Skin epidermis (tissue), 12 donors: ENCODE measurements at regions not wholly inside any gene's neighbourhood (a gene's known extent, or its start where the extent isn't known, plus 50 kb on each side); places are given as distances from the start of the nearest gene placed in this dataset.

Experiments used
- H3K27ac ChIP-seq, 21 experiments: fragments of 200-600 bp; sonication (generic) in 11 of 21; one replicate each; pipeline ENCODE4 v1.5.0; 2020; ENCODE audit warnings: mild to moderate bottlenecking in 3 of 21, inconsistent platforms in 2 of 21, moderate library complexity in 2 of 21
- H3K4me3 ChIP-seq, 7 experiments: fragments of 200-600 bp; sonication (generic) in 2 of 7; one replicate each; pipeline ENCODE4 v1.5.0; 2020; ENCODE audit warnings: inconsistent platforms in 2 of 7, mild to moderate bottlenecking in 2 of 7, moderate library complexity in 1 of 7

GRCh38 chr2:204255071-204255470 is 290.2 kb upstream of the PARD3B start:
- no peak overlapping the region for H3K4me3 ChIP-seq

GRCh38 chr2:204255526-204255925 is 289.7 kb upstream of the PARD3B start:
- H3K4me3 ChIP-seq, result no peak overlapping the region

More at GRCh38 chr2:204255071-204255470, 290.2 kb upstream of the PARD3B start:
- H3K27ac ChIP-seq, result no peak overlapping the region

GRCh38 chr2:204257781-204258180 is 287.5 kb upstream of the PARD3B start:
- Histone ChIP-seq H3K4me3 (no peak overlapping the region), H3K27ac (no peak overlapping the region)

More at GRCh38 chr2:204255526-204255925, 289.7 kb upstream of the PARD3B start:
- H3K27ac ChIP-seq, result no peak overlapping the region

- no peak overlapping the region for H3K4me3 ChIP-seq
- H3K27ac ChIP-seq, result no peak overlapping the region
Measured at GRCh38 chr2:204258890-204259289, 286.4 kb upstream of the PARD3B start.

- Histone ChIP-seq H3K27ac (no peak overlapping the region), H3K4me3 (no peak overlapping the region)
Measured at GRCh38 chr2:204260162-204260877, 285.0 kb upstream of the PARD3B start.

GRCh38 chr2:204260901-204261300 is 284.4 kb upstream of the PARD3B start:
- no peak overlapping the region for H3K27ac ChIP-seq

GRCh38 chr2:204261846-204262245 is 283.4 kb upstream of the PARD3B start:
- no peak overlapping the region for H3K27ac ChIP-seq
- H3K4me3 ChIP-seq, result no peak overlapping the region

More at GRCh38 chr2:204260901-204261300, 284.4 kb upstream of the PARD3B start:
- H3K4me3 ChIP-seq, result no peak overlapping the region

- Histone ChIP-seq H3K27ac (no peak overlapping the region), H3K4me3 (no peak overlapping the region)
Measured at GRCh38 chr2:204264085-204264553, 281.2 kb upstream of the PARD3B start.

- Histone ChIP-seq H3K4me3 (no peak overlapping the region), H3K27ac (no peak overlapping the region)
Measured at GRCh38 chr2:204264621-204265140, 280.6 kb upstream of the PARD3B start.

- Histone ChIP-seq H3K27ac (no peak overlapping the region), H3K4me3 (no peak overlapping the region)
Measured at GRCh38 chr2:204265681-204266181, 279.5 kb upstream of the PARD3B start.

- no peak overlapping the region for H3K4me3 ChIP-seq
- no peak overlapping the region for H3K27ac ChIP-seq
Measured at GRCh38 chr2:204268458-204268857, 276.8 kb upstream of the PARD3B start.

- no peak overlapping the region for H3K27ac ChIP-seq
- no peak overlapping the region for H3K4me3 ChIP-seq
Measured at GRCh38 chr2:204268971-204269370, 276.3 kb upstream of the PARD3B start.

GRCh38 chr2:204272089-204272488 is 273.2 kb upstream of the PARD3B start:
- H3K27ac ChIP-seq, result no peak overlapping the region
- H3K4me3 ChIP-seq, result no peak overlapping the region

- H3K27ac ChIP-seq, result no peak overlapping the region
- H3K4me3 ChIP-seq, result no peak overlapping the region
Measured at GRCh38 chr2:204272610-204273287, 272.5 kb upstream of the PARD3B start.

GRCh38 chr2:204274429-204274828 is 270.8 kb upstream of the PARD3B start:
- Histone ChIP-seq H3K27ac (no peak overlapping the region), H3K4me3 (no peak overlapping the region)

- Histone ChIP-seq H3K4me3 (no peak overlapping the region), H3K27ac (no peak overlapping the region)
Measured at GRCh38 chr2:204274991-204275390, 270.3 kb upstream of the PARD3B start.

- no peak overlapping the region for H3K4me3 ChIP-seq
- no peak overlapping the region for H3K27ac ChIP-seq
Measured at GRCh38 chr2:204277226-204277625, 268.0 kb upstream of the PARD3B start.

GRCh38 chr2:204278454-204278853 is 266.8 kb upstream of the PARD3B start:
- Histone ChIP-seq H3K4me3 (no peak overlapping the region), H3K27ac (no peak overlapping the region)

GRCh38 chr2:204279819-204280218 is 265.5 kb upstream of the PARD3B start:
- Histone ChIP-seq H3K27ac (no peak overlapping the region), H3K4me3 (no peak overlapping the region)

- H3K4me3 ChIP-seq, result no peak overlapping the region
- no peak overlapping the region for H3K27ac ChIP-seq
Measured at GRCh38 chr2:204280262-204280668, 265.0 kb upstream of the PARD3B start.

GRCh38 chr2:204282081-204282480 is 263.2 kb upstream of the PARD3B start:
- H3K4me3 ChIP-seq, result no peak overlapping the region

More at GRCh38 chr2:204282081-204282480, 263.2 kb upstream of the PARD3B start:
- H3K27ac ChIP-seq, result no peak overlapping the region
